ENCODE measurements at regions not wholly inside any gene's neighbourhood (a gene's known extent, or its start where the extent isn't known, plus 50 kb on each side); places are given as distances from the start of the nearest gene placed in this dataset.

- Histone ChIP-seq H3K4me1 (ENCODE audit: insufficient read depth, low read length) (no peaks in the 10 kb centered on the region), H3K27me3 (ENCODE audit: control insufficient read depth in 1 of 2, insufficient read depth in 2 of 2, low read length in 2 of 2) (no peaks in the 10 kb centered on the region), H3K27ac (ENCODE audit: low read depth, low read length) (no peak overlapping the region), H3K4me3 (ENCODE audit: low read depth in 1 of 2, low read length in 2 of 2) (no peak overlapping the region), H3K9ac (ENCODE audit: low read length) (no peak overlapping the region), H3K9me3 (ENCODE audit: low read length) (no peaks in the 10 kb centered on the region), H3K36me3 (ENCODE audit: insufficient read depth, low read length) (no peaks in the 10 kb centered on the region)
These were observed 185.8 kb downstream of the ANKRD50 start for GRCh38 chr4:124526769-124527168.

- Histone ChIP-seq H3K27ac (ENCODE audit: low read depth, low read length) (no peak overlapping the region), H3K36me3 (ENCODE audit: insufficient read depth, low read length) (no peaks in the 10 kb centered on the region), H3K4me1 (ENCODE audit: insufficient read depth, low read length) (no peaks in the 10 kb centered on the region), H3K9me3 (ENCODE audit: low read length) (no peaks in the 10 kb centered on the region), H3K9ac (ENCODE audit: low read length) (no peak overlapping the region), H3K4me3 (ENCODE audit: low read depth in 1 of 2, low read length in 2 of 2) (no peak overlapping the region), H3K27me3 (ENCODE audit: control insufficient read depth in 1 of 2, insufficient read depth in 2 of 2, low read length in 2 of 2) (no peaks in the 10 kb centered on the region)
These were observed 185.2 kb downstream of the ANKRD50 start for GRCh38 chr4:124527364-124527763.

GRCh38 chr4:124529131-124529530 lies 183.4 kb downstream of the ANKRD50 start:
- Histone ChIP-seq H3K27me3 (ENCODE audit: control insufficient read depth in 1 of 2, insufficient read depth in 2 of 2, low read length in 2 of 2) (no peaks in the 10 kb centered on the region), H3K9ac (ENCODE audit: low read length) (no peak overlapping the region), H3K4me1 (ENCODE audit: insufficient read depth, low read length) (no peaks in the 10 kb centered on the region), H3K27ac (ENCODE audit: low read depth, low read length) (no peak overlapping the region), H3K4me3 (ENCODE audit: low read depth in 1 of 2, low read length in 2 of 2) (no peak overlapping the region), H3K36me3 (ENCODE audit: insufficient read depth, low read length) (no peaks in the 10 kb centered on the region), H3K9me3 (ENCODE audit: low read length) (no peaks in the 10 kb centered on the region)

- Histone ChIP-seq H3K36me3 (ENCODE audit: insufficient read depth, low read length) (no peaks in the 10 kb centered on the region), H3K27me3 (ENCODE audit: control insufficient read depth in 1 of 2, insufficient read depth in 2 of 2, low read length in 2 of 2) (no peaks in the 10 kb centered on the region), H3K9ac (ENCODE audit: low read length) (no peak overlapping the region), H3K27ac (ENCODE audit: low read depth, low read length) (no peak overlapping the region), H3K4me3 (ENCODE audit: low read depth in 1 of 2, low read length in 2 of 2) (no peak overlapping the region), H3K4me1 (ENCODE audit: insufficient read depth, low read length) (no peaks in the 10 kb centered on the region), H3K9me3 (ENCODE audit: low read length) (no peaks in the 10 kb centered on the region)
These were observed 182.0 kb downstream of the ANKRD50 start for GRCh38 chr4:124530464-124531077.

GRCh38 chr4:124534131-124534530 lies 178.4 kb downstream of the ANKRD50 start:
- H3K27me3 ChIP-seq (ENCODE audit: control insufficient read depth in 1 of 2, insufficient read depth in 2 of 2, low read length in 2 of 2) = no peaks in the 10 kb centered on the region
- H3K4me1 ChIP-seq (ENCODE audit: insufficient read depth, low read length) = no peaks in the 10 kb centered on the region
- H3K27ac ChIP-seq (ENCODE audit: low read depth, low read length) = no peak overlapping the region
- no peak overlapping the region for H3K9ac ChIP-seq (ENCODE audit: low read length)
- no peaks in the 10 kb centered on the region for H3K9me3 ChIP-seq (ENCODE audit: low read length)
- H3K36me3 ChIP-seq (ENCODE audit: insufficient read depth, low read length) = no peaks in the 10 kb centered on the region
- H3K4me3 ChIP-seq (ENCODE audit: low read depth in 1 of 2, low read length in 2 of 2) = no peak overlapping the region

- H3K27ac ChIP-seq (ENCODE audit: low read depth, low read length) = no peak overlapping the region
- no peaks in the 10 kb centered on the region for H3K9me3 ChIP-seq (ENCODE audit: low read length)
- H3K4me1 ChIP-seq (ENCODE audit: insufficient read depth, low read length) = no peaks in the 10 kb centered on the region
- no peak overlapping the region for H3K4me3 ChIP-seq (ENCODE audit: low read depth in 1 of 2, low read length in 2 of 2)
- no peaks in the 10 kb centered on the region for H3K27me3 ChIP-seq (ENCODE audit: control insufficient read depth in 1 of 2, insufficient read depth in 2 of 2, low read length in 2 of 2)
- no peak overlapping the region for H3K9ac ChIP-seq (ENCODE audit: low read length)
- H3K36me3 ChIP-seq (ENCODE audit: insufficient read depth, low read length) = no peaks in the 10 kb centered on the region
These were observed 177.5 kb downstream of the ANKRD50 start for GRCh38 chr4:124535003-124535402.

- Histone ChIP-seq H3K4me3 (ENCODE audit: low read depth in 1 of 2, low read length in 2 of 2) (no peak overlapping the region), H3K4me1 (ENCODE audit: insufficient read depth, low read length) (no peaks in the 10 kb centered on the region), H3K9ac (ENCODE audit: low read length) (no peak overlapping the region), H3K9me3 (ENCODE audit: low read length) (no peaks in the 10 kb centered on the region), H3K36me3 (ENCODE audit: insufficient read depth, low read length) (no peaks in the 10 kb centered on the region), H3K27me3 (ENCODE audit: control insufficient read depth in 1 of 2, insufficient read depth in 2 of 2, low read length in 2 of 2) (no peaks in the 10 kb centered on the region), H3K27ac (ENCODE audit: low read depth, low read length) (no peak overlapping the region)
These were observed 175.6 kb downstream of the ANKRD50 start for GRCh38 chr4:124536946-124537345.

- no peaks in the 10 kb centered on the region for H3K36me3 ChIP-seq (ENCODE audit: insufficient read depth, low read length)
These were observed 174.6 kb downstream of the ANKRD50 start for GRCh38 chr4:124537971-124538370.

GRCh38 chr4:124540014-124540413 lies 172.5 kb downstream of the ANKRD50 start:
- H3K36me3 ChIP-seq (ENCODE audit: insufficient read depth, low read length) = no peaks in the 10 kb centered on the region
- H3K27ac ChIP-seq (ENCODE audit: low read depth, low read length) = no peak overlapping the region
- H3K9me3 ChIP-seq (ENCODE audit: low read length) = no peaks in the 10 kb centered on the region
- H3K4me1 ChIP-seq (ENCODE audit: insufficient read depth, low read length) = no peaks in the 10 kb centered on the region
- H3K4me3 ChIP-seq (ENCODE audit: low read depth in 1 of 2, low read length in 2 of 2) = no peak overlapping the region
- H3K9ac ChIP-seq (ENCODE audit: low read length) = no peak overlapping the region
- H3K27me3 ChIP-seq (ENCODE audit: control insufficient read depth in 1 of 2, insufficient read depth in 2 of 2, low read length in 2 of 2) = no peaks in the 10 kb centered on the region

More at GRCh38 chr4:124537971-124538370, 174.6 kb downstream of the ANKRD50 start:
- Histone ChIP-seq H3K9me3 (ENCODE audit: low read length) (no peaks in the 10 kb centered on the region), H3K27ac (ENCODE audit: low read depth, low read length) (no peak overlapping the region), H3K4me1 (ENCODE audit: insufficient read depth, low read length) (no peaks in the 10 kb centered on the region), H3K4me3 (ENCODE audit: low read depth in 1 of 2, low read length in 2 of 2) (no peak overlapping the region), H3K9ac (ENCODE audit: low read length) (no peak overlapping the region), H3K27me3 (ENCODE audit: control insufficient read depth in 1 of 2, insufficient read depth in 2 of 2, low read length in 2 of 2) (no peaks in the 10 kb centered on the region)

GRCh38 chr4:124541652-124542420 lies 170.7 kb downstream of the ANKRD50 start:
- H3K9ac ChIP-seq (ENCODE audit: low read length) = no peak overlapping the region
- no peak overlapping the region for H3K27ac ChIP-seq (ENCODE audit: low read depth, low read length)
- H3K36me3 ChIP-seq (ENCODE audit: insufficient read depth, low read length) = no peaks in the 10 kb centered on the region
- H3K4me3 ChIP-seq (ENCODE audit: low read depth in 1 of 2, low read length in 2 of 2) = no peak overlapping the region
- no peaks in the 10 kb centered on the region for H3K4me1 ChIP-seq (ENCODE audit: insufficient read depth, low read length)
- H3K9me3 ChIP-seq (ENCODE audit: low read length) = no peaks in the 10 kb centered on the region
- H3K27me3 ChIP-seq (ENCODE audit: control insufficient read depth in 1 of 2, insufficient read depth in 2 of 2, low read length in 2 of 2) = no peaks in the 10 kb centered on the region

GRCh38 chr4:124555959-124556358 lies 156.6 kb downstream of the ANKRD50 start:
- Histone ChIP-seq H3K4me3 (ENCODE audit: low read depth in 1 of 2, low read length in 2 of 2) (no peak overlapping the region), H3K4me1 (ENCODE audit: insufficient read depth, low read length) (no peaks in the 10 kb centered on the region), H3K9me3 (ENCODE audit: low read length) (no peaks in the 10 kb centered on the region), H3K36me3 (ENCODE audit: insufficient read depth, low read length) (no peaks in the 10 kb centered on the region), H3K27me3 (ENCODE audit: control insufficient read depth in 1 of 2, insufficient read depth in 2 of 2, low read length in 2 of 2) (no peaks in the 10 kb centered on the region), H3K27ac (ENCODE audit: low read depth, low read length) (no peak overlapping the region), H3K9ac (ENCODE audit: low read length) (no peak overlapping the region)

GRCh38 chr4:124564121-124564520 lies 148.4 kb downstream of the ANKRD50 start:
- Histone ChIP-seq H3K27ac (ENCODE audit: low read depth, low read length) (no peak overlapping the region), H3K4me3 (ENCODE audit: low read depth in 1 of 2, low read length in 2 of 2) (no peak overlapping the region), H3K27me3 (ENCODE audit: control insufficient read depth in 1 of 2, insufficient read depth in 2 of 2, low read length in 2 of 2) (no peaks in the 10 kb centered on the region), H3K9ac (ENCODE audit: low read length) (no peak overlapping the region), H3K36me3 (ENCODE audit: insufficient read depth, low read length) (no peaks in the 10 kb centered on the region), H3K9me3 (ENCODE audit: low read length) (no peaks in the 10 kb centered on the region), H3K4me1 (ENCODE audit: insufficient read depth, low read length) (no peaks in the 10 kb centered on the region)

Data from muscle layer of colon (tissue), 2 donors.